ENCODE measurements at regions not wholly inside any gene's neighbourhood (a gene's known extent, or its start where the extent isn't known, plus 50 kb on each side); places are given as distances from the start of the nearest gene placed in this dataset.

DNA sequence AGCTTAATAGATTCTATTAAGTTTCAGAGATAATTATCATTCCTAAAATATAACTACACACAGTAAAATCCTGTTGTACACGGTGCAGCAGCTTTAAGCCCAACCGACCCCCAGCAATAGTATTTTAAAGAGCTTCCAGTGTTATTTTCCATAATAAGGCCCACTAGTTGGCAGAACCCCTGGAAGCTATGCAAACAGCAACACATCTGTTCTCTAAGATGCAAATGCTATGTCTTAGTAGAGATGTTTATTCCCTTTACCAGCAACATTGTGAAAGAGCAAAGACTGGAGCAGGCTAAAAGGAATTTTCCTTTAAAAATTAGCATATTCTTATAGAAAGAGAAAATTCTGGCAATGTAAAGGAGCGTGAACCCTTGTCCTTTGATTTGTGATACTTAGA is 819.7 kb upstream of the ALCAM start:
- no peak for DNase-seq

DNA sequence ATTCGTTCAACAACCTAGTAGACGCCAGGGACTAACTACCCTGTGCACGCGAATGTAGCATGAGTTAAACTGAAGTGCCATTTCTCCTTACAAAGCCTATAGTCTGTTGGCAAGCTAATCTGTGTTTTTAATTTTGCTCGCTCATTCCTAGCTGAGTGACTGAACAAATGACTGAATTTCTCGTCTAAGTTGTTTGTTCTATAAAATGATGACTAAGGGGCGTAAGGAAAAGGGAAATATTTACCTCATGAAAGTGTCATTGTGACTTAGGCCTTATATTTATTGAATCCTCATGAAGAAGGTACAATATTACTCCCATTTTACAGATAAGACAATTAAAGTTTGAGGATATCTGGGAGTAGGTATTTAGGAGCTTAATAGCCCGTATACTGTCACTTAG is 818.3 kb upstream of the ALCAM start:
- no peak for DNase-seq

DNA sequence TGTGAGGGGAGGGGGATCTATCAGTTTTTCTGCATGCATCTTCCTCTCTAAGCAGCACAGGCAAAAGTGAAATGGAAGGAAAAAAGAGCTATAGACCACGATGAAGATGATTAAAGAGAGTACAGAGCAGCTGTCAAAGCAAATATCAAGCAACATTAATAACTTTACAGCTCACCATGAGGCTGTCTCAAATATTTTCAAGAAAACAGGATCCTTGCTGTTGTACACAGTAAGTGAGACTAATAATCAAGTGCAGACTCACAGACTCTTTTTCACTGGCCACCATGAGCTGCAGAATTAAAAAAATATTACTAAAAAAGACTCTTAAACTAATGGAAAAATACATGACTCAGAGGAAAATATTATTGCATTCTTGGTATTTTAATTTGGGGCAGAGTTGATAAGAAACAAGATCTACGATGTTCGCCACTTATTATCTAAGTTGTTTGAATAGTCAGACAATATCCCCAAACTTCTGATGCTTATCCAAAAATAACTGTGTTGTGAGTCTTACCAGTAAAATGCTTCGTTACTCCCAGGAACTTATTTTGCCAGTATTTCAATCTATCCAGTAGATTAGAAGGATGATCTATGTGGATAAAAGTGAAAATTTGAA is 817.5 kb upstream of the ALCAM start:
- no peak for DNase-seq

DNA sequence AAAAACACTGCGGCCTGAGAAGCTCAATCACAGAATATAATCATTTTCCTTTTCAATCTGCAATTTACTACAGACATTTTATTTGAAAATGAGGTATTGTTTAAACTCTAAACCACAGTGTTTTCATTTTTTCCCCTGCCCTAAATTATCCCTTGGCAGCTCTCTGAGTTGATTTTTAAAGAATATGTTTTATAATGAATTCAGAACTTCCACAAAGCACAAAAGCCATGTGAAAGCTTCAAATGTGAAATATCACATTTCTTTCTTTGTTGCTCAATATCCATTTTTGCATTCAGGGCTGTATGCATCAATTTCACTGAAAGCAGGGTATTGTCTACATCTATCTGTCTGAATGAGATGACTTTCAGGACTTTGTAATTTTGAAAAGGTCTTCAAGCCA is 813.6 kb upstream of the ALCAM start:
- no peak for DNase-seq

DNA sequence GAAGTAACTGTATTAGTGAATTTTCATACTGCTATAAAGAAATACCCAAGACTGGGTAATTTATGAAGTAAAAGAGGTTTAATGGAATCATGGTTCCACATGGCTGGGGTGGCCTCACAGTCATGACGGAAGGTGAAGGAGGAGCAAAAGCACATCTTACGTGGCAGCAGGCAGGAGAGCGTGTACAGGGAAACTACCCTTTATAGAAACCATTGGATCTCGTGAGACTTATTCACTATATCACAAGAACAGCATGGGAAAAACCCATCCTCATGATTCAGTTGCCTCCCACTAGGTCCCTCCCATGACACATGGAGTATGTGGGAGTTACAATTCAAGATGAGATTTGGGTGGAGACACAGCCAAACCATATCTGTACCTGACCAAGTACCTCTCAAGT is 812.3 kb upstream of the ALCAM start:
- DNase-seq, result no peak

DNA sequence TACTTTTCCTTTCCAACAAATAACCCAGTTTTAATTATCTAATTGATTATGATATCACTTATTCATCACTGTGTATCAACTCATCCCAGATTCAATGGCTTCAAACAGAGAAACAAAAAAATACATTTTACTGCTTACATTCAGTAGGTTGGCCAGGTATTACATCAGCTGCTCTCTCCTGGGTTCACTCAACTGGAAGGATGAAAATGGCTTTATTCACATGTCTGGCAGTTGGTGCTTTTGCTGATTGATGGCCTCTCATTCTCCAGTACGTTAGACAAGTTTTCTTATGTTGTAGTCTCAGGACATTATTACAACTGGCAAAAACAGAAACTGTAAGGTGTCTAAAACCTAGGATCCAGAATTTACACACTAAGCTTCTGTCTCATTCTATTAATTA is 811.0 kb upstream of the ALCAM start:
- no peak for DNase-seq

DNA sequence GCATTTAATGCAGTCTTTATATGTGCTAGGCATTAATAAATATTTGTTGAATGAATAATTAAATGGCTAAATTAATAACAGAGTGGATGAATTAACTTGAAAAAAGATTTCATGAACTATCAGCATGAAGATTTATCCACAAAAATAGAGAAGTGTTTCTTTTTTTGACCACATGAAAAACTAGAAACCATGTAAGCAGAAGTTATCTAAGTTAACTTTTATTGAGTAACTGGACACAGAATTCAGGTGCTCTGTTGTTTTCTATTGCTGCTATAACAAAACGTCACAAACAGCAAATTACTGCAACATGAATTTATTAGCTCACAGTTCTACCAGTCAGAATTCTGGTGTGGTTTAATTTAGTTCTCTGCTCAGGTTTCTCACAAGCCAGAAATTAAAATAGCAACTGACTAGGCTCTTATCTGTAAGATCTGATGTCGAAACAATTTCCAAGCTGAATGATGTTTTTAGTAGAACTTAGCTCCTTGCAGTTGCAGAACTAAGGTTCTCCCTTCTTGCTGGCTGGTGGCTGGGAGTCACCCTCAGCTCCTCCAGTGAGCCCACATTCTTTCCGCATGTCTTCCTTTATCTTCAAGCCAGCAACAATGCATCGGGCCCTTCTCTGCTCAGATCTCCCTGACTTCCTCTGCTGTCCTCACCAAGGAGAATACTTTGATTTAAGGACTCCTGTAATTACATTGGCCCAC is 810.2 kb upstream of the ALCAM start:
- DNase-seq, result no peak

DNA sequence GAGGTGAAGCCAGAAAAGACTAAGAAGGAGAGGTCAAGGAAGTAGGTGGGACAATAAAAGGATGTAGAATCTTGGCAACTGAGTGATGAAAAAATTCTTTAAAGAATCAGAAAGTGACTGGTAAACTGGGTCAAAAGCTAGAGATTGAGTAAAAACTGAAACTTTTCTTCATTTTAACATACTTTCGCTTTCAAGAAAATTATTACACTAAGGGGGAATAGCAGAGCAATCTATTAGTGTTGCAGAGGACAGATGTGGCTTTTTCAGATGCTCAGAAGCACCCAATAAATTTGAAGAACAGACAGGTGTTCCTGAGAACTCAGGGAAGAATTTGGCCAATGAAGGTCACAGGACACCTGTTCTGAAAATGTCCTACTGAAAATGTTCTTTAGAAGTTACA is 805.4 kb upstream of the ALCAM start:
- no peak for DNase-seq

DNA sequence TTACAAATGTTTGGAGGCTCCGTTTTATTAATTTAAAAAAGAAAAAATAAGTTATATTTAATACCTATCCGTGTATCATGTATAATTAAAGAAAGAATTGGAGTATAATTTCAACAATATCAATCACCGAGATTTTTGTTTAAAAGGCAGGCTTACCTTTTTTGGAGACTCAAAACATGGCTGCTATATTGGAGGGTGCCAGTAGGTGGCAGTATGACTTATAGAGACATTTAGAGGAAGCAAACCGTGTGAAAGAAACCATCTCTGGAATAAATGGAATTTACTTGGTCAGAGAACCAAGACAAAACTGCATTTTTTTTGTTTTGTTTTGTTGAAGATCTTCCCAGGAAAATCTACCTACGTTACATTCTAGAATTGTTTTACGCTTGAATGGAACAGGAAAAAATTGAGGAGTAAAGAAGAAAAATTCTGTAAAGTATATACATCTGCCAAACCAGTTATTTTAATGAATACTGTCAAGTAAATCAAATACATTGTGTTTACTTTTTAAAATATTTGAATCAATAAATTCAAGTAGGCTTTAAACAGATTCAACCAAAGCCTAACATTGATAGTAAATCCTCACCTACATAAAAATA is 802.6 kb upstream of the ALCAM start:
- DNase-seq, result peak; percentile 45

DNA sequence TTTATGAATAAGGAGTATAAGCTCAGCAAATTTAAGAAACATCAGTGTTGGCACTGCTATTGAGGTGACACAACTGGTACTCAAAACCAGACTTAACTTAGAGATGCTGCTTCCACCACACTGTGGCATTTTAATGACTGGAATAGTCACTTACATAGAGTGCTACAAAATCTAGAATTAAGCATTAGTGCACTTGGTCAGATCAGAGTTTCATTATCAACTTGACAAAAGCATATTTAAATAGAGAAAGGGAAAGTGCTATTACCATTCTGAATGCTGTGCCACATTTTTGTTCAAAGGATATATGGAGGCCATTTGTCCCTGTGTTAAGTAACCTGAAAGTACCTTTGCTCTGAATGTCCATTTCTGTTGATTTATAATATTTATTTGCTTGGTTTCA is 800.7 kb upstream of the ALCAM start:
- no peak for DNase-seq

DNA sequence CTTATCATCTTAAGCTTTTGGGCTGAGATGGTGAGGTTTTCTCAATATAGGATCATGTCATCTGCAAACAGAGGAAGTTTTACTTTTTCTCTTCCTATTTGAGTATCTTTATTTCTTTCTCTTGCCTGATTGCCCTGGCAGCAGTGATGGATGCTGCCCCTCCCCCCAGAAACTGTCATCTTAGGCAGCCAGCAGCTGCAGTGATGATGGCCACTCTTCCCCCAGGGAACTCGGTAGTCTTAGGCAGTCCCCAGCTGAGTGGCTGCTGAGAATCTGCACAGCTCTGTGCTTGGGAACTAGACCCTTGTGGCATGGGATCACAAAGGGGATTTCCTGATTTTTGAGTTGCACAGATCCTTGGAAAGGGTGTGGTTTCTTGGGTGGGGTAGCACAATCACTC is 791.1 kb upstream of the ALCAM start:
- no peak for DNase-seq

DNA sequence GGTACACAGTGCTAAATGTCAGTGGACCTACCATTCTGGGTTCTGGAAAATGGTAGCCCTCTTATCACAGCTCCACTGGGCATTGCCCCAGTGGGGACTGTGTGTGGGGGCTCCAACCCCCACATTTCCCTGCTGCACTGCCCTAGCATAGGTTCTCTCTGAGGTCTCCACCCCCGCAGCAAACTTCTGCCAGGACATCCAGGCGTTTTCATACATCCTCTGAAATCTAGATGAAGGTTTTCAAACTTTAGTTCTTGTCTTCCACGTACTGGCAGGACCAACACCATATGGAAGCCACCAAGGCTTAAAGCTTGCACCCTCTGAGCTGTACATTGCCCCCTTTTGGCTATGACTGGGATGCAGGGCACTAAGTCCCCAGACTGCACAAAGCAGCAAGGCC is 788.2 kb upstream of the ALCAM start:
- DNase-seq, result no peak

DNA sequence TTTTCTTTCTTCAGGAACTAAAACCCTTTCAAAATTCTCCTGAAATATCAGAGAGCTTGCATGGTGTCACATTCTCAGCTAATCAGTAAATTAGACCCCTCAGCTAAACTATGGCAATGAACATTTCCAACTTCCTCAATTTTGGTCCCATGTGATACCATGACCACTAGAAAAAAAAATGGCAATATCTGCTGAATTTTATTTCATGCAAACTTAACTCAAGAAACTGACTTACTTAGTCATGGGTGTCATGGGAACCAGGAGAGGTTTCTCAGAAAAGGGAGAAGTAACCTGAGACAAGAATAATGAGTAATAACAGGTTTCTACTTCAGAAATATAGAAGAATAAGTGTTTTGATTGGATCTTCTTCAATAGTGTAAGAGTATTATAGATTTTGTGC is 784.6 kb upstream of the ALCAM start:
- DNase-seq, result no peak

DNA sequence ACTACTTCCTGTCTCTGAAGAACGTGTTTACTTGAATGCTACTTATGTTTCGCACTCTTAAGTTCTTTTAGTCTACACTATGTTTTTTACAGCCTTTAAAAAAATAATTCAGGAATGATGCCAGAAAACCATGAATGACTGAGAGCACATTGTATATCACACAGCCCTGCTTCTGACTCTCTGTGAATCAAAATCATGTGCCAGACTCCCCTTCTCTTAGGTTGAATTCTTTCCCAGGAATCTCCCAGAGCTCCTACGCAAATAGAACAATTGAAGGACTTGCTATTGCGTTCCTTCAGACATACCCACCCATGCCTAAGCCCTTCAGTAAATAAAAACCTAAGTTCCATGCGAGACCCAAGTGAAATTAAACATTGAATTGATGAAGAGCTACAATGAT is 782.0 kb upstream of the ALCAM start:
- no peak for DNase-seq

DNA sequence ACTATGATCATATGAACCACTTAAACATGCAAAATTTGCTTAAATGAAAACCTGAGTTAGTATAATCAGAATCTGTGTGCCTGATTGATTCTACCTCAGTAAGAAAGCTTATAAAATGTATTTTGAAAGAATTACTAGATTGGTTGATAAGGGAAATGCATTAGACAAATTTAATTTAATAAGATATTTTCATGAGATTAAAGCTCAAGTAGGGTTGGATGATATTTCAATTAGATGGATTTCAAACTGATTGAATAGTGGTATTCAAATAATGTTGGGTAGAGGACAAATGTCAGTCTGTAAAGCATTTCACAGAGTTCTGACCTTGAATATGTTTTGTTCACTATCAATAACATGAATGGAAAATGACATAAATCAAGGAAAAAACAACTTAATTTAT is 780.4 kb upstream of the ALCAM start:
- no peak for DNase-seq

DNA sequence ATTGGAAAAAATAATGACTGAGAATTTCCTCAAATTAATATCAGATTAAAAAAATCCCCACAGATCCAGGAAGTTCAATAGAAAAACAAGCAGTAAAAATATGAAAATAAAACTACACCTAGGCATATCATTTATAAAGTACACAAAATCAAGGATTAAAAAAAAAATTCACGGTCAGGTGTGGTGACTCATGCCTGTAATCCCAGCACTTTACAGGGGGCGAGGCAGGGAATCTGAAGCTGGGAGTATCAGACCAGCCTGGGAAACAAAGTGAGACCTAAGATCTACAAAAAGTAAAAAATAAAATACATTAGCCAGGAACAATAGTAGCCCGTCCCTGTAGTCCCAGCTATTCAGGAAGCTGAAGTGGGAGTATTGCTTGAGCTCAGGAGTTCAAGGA is 778.3 kb upstream of the ALCAM start:
- no peak for DNase-seq

DNA sequence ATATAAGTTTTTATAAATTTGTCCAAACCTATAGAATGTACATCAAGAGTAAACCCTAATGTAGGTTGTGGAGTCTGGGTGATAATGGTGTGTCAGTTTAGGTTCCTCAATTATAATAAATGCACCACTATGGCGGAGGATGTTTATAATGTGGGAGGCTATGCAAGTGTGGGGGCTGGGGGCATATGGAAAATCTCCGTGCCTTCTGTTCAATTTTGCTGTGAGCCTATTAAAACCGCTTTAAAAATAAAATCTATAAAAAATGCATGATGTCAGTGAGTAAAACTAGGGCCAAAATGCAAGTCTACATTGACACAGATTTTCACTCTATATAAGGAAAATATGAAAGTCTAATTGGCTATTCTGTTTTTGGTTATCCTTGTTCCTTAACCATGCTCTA is 774.9 kb upstream of the ALCAM start:
- no peak for DNase-seq

DNA sequence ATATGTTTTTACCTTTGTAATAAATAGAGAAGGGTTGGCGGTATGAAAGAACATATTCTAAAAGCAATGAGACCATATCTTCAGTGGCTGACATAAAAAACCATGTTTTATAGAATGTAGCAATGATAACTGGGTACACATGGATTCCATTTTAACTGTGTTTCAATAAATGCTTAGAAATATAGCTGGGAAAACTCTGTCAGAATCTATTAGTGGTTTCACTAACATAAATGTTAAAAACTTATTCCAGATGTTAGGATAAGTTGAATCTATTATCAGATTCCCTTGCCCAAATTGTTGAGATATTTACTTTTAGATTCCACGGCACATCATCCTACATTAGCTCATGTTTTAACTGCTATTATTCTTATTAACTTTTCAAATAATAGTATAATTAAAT is 772.2 kb upstream of the ALCAM start:
- DNase-seq, result no peak

DNA sequence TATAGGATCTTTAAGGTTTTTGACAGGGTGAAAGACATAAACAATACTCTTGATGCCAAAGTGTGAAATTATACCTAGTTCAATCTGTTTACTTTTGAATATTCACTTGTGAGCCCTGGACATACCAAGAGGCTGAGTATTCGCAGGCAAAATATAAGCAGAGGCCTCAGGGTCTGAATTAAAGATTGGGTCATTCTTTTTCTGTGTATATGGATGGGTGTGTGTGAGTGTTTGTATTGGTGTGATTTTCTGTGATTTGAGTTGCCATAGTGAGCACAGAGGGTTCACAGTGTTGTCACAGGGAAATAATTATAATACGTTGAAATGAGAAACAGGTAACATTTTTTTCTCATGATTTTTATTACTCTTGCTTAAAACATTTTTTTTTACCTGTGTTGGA is 770.7 kb upstream of the ALCAM start:
- peak; percentile 47 for DNase-seq

DNA sequence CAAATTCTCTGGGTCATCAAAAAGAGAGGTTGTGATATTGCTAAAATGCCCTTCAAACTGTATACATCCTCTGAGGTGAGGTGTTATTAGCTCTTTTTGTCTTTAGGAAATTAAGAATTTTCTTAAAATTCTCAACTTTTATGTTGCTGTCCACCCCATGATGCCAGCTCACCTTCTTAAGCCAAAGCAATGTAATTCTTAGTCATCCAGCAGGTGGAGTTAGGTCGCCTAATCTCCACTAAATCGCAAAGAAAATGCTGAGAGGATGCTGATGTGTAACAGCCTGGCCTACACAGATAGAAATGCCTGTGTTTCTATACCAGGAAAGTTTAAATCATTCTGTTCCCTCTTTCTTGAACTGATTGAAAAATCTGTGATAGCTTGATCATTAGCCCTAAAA is 770.2 kb upstream of the ALCAM start:
- peak; percentile 93 for DNase-seq

DNA sequence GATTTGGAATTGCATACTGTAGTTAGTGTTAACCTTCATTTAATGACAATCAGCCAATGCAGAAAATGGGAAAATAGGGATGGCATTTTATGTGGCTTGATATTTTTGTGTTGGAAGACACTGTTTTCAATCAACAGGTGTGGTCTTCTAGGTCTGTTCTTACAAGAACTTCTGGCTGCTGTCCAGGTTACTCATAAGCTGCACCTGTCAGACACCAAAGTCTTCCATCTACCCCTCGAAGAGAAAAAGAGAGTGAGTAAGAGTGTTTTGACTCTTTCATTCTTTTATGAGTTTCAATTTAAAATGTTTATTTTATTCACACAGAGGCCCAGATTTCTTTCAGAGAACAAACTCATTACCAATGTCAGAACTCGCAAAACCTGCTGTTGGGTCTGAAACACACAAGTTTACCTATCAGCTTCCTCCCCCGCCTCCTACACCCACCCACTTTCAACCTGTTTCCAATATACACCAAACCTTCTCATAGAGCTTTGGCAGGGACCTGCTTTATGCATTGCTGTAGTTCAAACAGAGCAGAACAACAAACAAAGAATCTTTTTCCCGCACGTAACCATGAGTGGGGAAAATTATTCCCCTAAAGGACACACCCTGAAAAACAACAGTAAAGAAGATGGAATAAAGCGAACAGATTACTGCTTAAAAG is 767.7 kb upstream of the ALCAM start:
- peak; percentile 94 for DNase-seq

DNA sequence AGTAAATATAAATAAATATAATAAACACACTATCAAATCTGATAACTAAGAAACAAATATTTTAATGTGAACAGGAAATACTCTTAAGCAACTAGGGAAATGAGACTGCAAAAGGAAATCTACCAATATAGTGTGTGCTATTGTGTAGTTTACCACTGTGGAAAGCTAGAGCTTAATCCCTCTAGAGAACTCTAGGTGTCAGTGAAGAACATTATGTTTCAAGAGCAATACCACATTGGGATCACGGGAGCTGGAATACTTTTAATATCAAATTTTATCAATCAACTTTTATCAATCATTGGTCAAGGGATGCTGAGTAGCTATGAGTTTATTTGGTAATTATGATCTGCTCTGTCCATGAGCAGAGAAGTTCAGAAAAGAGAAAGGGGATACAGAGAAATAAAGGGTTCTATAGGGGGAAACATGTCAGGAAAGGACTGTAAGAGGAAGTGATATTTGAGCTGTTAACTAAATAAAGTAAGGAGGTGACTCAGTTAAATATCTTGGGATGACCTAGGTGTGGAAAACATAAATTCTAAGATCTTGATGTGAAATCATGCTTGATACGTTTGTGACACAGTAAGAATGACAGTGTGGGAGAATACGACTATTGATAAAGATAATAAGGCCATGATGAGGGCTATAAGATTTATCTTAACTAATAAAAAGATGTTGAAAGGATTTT is 762.2 kb upstream of the ALCAM start:
- DNase-seq, result peak; percentile 45

DNA sequence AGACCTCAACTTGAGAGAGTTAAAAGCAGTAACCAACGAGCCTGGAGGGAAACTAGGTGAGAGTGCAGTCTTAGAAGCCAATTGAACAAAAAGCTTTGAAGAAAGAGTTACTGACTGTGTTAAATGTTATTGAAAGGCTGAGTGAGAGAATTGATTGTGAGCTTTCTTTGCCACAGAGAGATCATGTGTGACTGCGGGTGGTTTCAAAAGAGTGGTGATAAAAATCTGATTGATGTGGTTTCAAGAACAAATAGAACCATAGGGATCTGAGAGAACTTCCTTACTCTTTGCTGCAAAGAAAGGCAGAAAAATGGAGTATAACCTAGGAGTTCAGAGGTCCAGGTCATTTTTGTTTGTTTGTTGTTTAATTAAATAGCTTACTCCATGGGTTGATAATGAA is 759.9 kb upstream of the ALCAM start:
- DNase-seq, result peak; percentile 20

Measured in NCI-H146 (cell line).